Esophagus squamous epithelium (tissue), 4 donors: ENCODE measurements at regions not wholly inside any gene's neighbourhood (a gene's known extent, or its start where the extent isn't known, plus 50 kb on each side); places are given as distances from the start of the nearest gene placed in this dataset.

Source experiments
- CTCF ChIP-seq, 6 experiments: fragments of 450-650 bp in 4 of 6; fragments of 200-600 bp in 2 of 6; sonication (generic) in 2 of 6; IDR thresholded peaks; one replicate each; pipeline ENCODE4 v1.5.1; 2016 to 2019; ENCODE audit warnings: antibody characterized with exemption in 6 of 6, mild to moderate bottlenecking in 4 of 6, moderate library complexity in 4 of 6
- POLR2A ChIP-seq, 4 donors: fragments of 450-650 bp; IDR thresholded peaks; one replicate each; pipeline ENCODE4 v1.6.1; 2017; ENCODE audit warnings: antibody characterized with exemption in 4 of 4, mild to moderate bottlenecking in 4 of 4, moderate library complexity in 3 of 4

GRCh38 chr4:184315675-184316359, 98.1 kb upstream of the ENPP6 start:
- TF ChIP-seq CTCF (IDR thresholded peaks at IDR 0.05): no peak
- TF ChIP-seq POLR2A (IDR thresholded peaks at IDR 0.05): no peak
